ENCODE measurements at regions not wholly inside any gene's neighbourhood (a gene's known extent, or its start where the extent isn't known, plus 50 kb on each side); places are given as distances from the start of the nearest gene placed in this dataset.

DNA sequence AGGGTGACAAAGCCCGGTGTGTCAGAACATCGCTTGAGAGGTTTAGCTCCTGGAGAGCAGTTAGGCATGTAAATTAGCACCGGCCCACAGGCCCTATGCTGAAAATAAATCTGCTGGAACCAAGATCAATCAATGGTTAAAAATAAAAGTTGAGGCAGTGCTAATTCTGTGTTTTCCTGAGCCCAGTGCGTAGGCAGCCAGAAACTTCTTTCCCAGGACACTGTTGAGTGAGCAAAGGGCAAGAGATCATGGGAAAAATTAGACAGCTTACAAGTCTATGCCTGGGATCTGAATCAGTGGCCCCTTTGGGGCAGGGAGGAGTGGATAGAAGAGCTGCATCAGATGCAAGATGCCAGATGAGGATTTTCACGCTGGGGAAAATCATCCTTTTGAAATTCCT, 539.2 kb downstream of the BUD13 start:
- TF ChIP-seq NFIC (IDR thresholded peaks at IDR 0.05), result no peak
- TF ChIP-seq FOXM1 (IDR thresholded peaks at IDR 0.05; ENCODE audit: borderline replicate concordance, low read depth), result no peak
- TF ChIP-seq, protein P1, sequence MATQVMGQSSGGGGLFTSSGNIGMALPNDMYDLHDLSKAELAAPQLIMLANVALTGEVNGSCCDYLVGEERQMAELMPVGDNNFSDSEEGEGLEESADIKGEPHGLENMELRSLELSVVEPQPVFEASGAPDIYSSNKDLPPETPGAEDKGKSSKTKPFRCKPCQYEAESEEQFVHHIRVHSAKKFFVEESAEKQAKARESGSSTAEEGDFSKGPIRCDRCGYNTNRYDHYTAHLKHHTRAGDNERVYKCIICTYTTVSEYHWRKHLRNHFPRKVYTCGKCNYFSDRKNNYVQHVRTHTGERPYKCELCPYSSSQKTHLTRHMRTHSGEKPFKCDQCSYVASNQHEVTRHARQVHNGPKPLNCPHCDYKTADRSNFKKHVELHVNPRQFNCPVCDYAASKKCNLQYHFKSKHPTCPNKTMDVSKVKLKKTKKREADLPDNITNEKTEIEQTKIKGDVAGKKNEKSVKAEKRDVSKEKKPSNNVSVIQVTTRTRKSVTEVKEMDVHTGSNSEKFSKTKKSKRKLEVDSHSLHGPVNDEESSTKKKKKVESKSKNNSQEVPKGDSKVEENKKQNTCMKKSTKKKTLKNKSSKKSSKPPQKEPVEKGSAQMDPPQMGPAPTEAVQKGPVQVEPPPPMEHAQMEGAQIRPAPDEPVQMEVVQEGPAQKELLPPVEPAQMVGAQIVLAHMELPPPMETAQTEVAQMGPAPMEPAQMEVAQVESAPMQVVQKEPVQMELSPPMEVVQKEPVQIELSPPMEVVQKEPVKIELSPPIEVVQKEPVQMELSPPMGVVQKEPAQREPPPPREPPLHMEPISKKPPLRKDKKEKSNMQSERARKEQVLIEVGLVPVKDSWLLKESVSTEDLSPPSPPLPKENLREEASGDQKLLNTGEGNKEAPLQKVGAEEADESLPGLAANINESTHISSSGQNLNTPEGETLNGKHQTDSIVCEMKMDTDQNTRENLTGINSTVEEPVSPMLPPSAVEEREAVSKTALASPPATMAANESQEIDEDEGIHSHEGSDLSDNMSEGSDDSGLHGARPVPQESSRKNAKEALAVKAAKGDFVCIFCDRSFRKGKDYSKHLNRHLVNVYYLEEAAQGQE (IDR thresholded peaks at IDR 0.05; ENCODE audit: low read depth), result no peak
- TF ChIP-seq CREB1 (IDR thresholded peaks at IDR 0.05; ENCODE audit: low read depth), result no peak
- no peak for TF ChIP-seq TAF1 (IDR thresholded peaks at IDR 0.05; ENCODE audit: low read depth)
- TF ChIP-seq EP300 (IDR thresholded peaks at IDR 0.05; ENCODE audit: borderline replicate concordance), result no peak
- no peak for TF ChIP-seq ZBTB7A (IDR thresholded peaks at IDR 0.05; ENCODE audit: low read depth)
- TF ChIP-seq YY1 (IDR thresholded peaks at IDR 0.05; ENCODE audit: low read depth), result no peak
- no peak for TF ChIP-seq RAD21 (IDR thresholded peaks at IDR 0.05; ENCODE audit: low read depth)
- TF ChIP-seq, protein P2, sequence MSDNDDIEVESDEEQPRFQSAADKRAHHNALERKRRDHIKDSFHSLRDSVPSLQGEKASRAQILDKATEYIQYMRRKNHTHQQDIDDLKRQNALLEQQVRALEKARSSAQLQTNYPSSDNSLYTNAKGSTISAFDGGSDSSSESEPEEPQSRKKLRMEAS (IDR thresholded peaks at IDR 0.05), result no peak
- TF ChIP-seq CEBPB (IDR thresholded peaks at IDR 0.05), result no peak

All from Ishikawa (cell line).